HG02623 (cell line): ENCODE measurements at regions not wholly inside any gene's neighbourhood (a gene's known extent, or its start where the extent isn't known, plus 50 kb on each side); places are given as distances from the start of the nearest gene placed in this dataset.

ENCODE experiments used
- ATAC-seq: cut with Tn5 transposase; IDR thresholded peaks from one replicate; pipeline ENCODE4 v1.9.1; 2021; ENCODE audit warnings: moderate library complexity; ENCODE audit not compliant: unreplicated experiment

- ATAC-seq = no peak
These were observed 464.8 kb upstream of the RGPD4 start for GRCh38 chr2:107361751-107362381.

GRCh38 chr2:107362993-107363392 is 463.7 kb upstream of the RGPD4 start:
- ATAC-seq = no peak

GRCh38 chr2:107363806-107364205 is 462.9 kb upstream of the RGPD4 start:
- no peak for ATAC-seq

- no peak for ATAC-seq
These were observed 462.2 kb upstream of the RGPD4 start for GRCh38 chr2:107364361-107364950.

GRCh38 chr2:107374249-107374648 is 452.4 kb upstream of the RGPD4 start:
- ATAC-seq = no peak

GRCh38 chr2:107376909-107377308 is 449.8 kb upstream of the RGPD4 start:
- no peak for ATAC-seq

- no peak for ATAC-seq
These were observed 445.8 kb upstream of the RGPD4 start for GRCh38 chr2:107380912-107381311.

- no peak for ATAC-seq
These were observed 443.0 kb upstream of the RGPD4 start for GRCh38 chr2:107383691-107384090.

- no peak for ATAC-seq
These were observed 442.3 kb upstream of the RGPD4 start for GRCh38 chr2:107384422-107384821.

GRCh38 chr2:107385921-107386320 is 440.8 kb upstream of the RGPD4 start:
- ATAC-seq = no peak

- ATAC-seq = no peak
These were observed 434.4 kb upstream of the RGPD4 start for GRCh38 chr2:107392241-107392704.

- ATAC-seq = no peak
These were observed 433.2 kb upstream of the RGPD4 start for GRCh38 chr2:107393516-107393915.

- ATAC-seq = no peak
These were observed 428.0 kb upstream of the RGPD4 start for GRCh38 chr2:107398683-107399082.

- no peak for ATAC-seq
These were observed 424.4 kb upstream of the RGPD4 start for GRCh38 chr2:107402330-107402729.

GRCh38 chr2:107405261-107405660 is 421.4 kb upstream of the RGPD4 start:
- ATAC-seq = no peak

GRCh38 chr2:107407017-107407416 is 419.7 kb upstream of the RGPD4 start:
- no peak for ATAC-seq

GRCh38 chr2:107407974-107408373 is 418.7 kb upstream of the RGPD4 start:
- no peak for ATAC-seq

GRCh38 chr2:107411267-107411666 is 415.4 kb upstream of the RGPD4 start:
- ATAC-seq = no peak

GRCh38 chr2:107412209-107412904 is 414.3 kb upstream of the RGPD4 start:
- no peak for ATAC-seq

GRCh38 chr2:107412981-107413380 is 413.7 kb upstream of the RGPD4 start:
- ATAC-seq = no peak

- ATAC-seq = no peak
These were observed 412.3 kb upstream of the RGPD4 start for GRCh38 chr2:107414376-107414775.

- no peak for ATAC-seq
These were observed 408.0 kb upstream of the RGPD4 start for GRCh38 chr2:107418708-107419107.
